ENCODE measurements at regions not wholly inside any gene's neighbourhood (a gene's known extent, or its start where the extent isn't known, plus 50 kb on each side); places are given as distances from the start of the nearest gene placed in this dataset.

- TF ChIP-seq CTCF (IDR thresholded peaks at IDR 0.05; ENCODE audit: low read depth, low read length) (no peak), EZH2phosphoT487 (IDR thresholded peaks at IDR 0.05; ENCODE audit: low read depth) (no peak)
These were observed 307.1 kb downstream of the SEMA3D start for GRCh38 chr7:84879570-84880325.

All from OCI-LY3 (cell line).